ENCODE measurements at regions not wholly inside any gene's neighbourhood (a gene's known extent, or its start where the extent isn't known, plus 50 kb on each side); places are given as distances from the start of the nearest gene placed in this dataset.

DNA sequence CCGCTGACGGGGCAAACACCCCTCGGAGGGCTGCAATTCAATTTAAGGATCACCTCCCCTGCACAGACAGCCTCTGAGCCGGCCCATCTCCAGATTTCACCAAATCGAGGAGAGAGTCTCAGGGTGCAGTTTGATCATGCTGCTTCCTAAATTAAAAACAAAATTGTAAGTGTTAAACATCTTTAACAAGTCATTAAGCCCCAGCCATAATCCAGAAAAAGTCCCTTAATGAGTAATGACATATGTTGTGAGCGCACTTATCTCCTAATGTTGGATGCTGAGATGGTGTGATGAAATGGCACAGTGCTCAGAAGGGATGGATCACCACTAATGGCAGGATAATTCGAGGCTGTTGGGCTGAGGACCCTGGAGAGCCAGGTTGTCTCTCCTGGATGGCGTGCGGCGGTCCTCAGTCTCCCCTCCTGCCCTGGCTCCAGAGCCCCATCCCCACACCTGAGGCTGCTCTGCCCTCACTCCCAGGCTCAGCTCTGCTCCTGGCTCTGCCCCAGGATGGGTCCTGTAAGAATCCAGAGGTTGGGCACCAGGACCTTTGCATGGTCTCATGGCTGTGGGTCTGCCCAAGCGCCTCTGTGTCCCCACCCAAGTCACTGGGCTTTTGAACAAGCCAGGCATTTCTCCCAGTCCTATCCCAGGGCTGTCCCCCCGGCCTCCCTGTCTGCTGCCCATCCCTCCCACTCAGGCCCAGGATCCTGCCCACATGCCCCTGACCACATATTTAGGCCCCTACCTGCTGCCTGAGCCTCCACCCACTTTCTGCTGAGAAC is 224.4 kb upstream of the POU3F1 start:
- Mint-ChIP-seq H3K27me3 (ENCODE audit: insufficient read depth, low read depth, poor library complexity) (peaks cover 9% of the 10 kb centered on the region), H3K9me3 (peaks cover 11% of the 10 kb centered on the region), H3K4me3 (peak overlapping the region; percentile 43; the same call in 2 of the 3 replicates), H3K36me3 (ENCODE audit: low read depth) (peaks cover 9% of the 10 kb centered on the region; the same call in 1 of the 3 replicates), H3K27ac (peak overlapping the region; percentile 99), H3K4me1 (peaks cover 69% of the 10 kb centered on the region)
- H3K9me2 ChIP-seq (ENCODE audit: insufficient read depth), result peaks cover 3% of the 10 kb centered on the region
- H3K27me3 ChIP-seq (ENCODE audit: insufficient read depth), result no peaks in the 10 kb centered on the region
- H3K4me2 ChIP-seq, result peak overlapping the region; percentile 11
- TF ChIP-seq, protein P1, sequence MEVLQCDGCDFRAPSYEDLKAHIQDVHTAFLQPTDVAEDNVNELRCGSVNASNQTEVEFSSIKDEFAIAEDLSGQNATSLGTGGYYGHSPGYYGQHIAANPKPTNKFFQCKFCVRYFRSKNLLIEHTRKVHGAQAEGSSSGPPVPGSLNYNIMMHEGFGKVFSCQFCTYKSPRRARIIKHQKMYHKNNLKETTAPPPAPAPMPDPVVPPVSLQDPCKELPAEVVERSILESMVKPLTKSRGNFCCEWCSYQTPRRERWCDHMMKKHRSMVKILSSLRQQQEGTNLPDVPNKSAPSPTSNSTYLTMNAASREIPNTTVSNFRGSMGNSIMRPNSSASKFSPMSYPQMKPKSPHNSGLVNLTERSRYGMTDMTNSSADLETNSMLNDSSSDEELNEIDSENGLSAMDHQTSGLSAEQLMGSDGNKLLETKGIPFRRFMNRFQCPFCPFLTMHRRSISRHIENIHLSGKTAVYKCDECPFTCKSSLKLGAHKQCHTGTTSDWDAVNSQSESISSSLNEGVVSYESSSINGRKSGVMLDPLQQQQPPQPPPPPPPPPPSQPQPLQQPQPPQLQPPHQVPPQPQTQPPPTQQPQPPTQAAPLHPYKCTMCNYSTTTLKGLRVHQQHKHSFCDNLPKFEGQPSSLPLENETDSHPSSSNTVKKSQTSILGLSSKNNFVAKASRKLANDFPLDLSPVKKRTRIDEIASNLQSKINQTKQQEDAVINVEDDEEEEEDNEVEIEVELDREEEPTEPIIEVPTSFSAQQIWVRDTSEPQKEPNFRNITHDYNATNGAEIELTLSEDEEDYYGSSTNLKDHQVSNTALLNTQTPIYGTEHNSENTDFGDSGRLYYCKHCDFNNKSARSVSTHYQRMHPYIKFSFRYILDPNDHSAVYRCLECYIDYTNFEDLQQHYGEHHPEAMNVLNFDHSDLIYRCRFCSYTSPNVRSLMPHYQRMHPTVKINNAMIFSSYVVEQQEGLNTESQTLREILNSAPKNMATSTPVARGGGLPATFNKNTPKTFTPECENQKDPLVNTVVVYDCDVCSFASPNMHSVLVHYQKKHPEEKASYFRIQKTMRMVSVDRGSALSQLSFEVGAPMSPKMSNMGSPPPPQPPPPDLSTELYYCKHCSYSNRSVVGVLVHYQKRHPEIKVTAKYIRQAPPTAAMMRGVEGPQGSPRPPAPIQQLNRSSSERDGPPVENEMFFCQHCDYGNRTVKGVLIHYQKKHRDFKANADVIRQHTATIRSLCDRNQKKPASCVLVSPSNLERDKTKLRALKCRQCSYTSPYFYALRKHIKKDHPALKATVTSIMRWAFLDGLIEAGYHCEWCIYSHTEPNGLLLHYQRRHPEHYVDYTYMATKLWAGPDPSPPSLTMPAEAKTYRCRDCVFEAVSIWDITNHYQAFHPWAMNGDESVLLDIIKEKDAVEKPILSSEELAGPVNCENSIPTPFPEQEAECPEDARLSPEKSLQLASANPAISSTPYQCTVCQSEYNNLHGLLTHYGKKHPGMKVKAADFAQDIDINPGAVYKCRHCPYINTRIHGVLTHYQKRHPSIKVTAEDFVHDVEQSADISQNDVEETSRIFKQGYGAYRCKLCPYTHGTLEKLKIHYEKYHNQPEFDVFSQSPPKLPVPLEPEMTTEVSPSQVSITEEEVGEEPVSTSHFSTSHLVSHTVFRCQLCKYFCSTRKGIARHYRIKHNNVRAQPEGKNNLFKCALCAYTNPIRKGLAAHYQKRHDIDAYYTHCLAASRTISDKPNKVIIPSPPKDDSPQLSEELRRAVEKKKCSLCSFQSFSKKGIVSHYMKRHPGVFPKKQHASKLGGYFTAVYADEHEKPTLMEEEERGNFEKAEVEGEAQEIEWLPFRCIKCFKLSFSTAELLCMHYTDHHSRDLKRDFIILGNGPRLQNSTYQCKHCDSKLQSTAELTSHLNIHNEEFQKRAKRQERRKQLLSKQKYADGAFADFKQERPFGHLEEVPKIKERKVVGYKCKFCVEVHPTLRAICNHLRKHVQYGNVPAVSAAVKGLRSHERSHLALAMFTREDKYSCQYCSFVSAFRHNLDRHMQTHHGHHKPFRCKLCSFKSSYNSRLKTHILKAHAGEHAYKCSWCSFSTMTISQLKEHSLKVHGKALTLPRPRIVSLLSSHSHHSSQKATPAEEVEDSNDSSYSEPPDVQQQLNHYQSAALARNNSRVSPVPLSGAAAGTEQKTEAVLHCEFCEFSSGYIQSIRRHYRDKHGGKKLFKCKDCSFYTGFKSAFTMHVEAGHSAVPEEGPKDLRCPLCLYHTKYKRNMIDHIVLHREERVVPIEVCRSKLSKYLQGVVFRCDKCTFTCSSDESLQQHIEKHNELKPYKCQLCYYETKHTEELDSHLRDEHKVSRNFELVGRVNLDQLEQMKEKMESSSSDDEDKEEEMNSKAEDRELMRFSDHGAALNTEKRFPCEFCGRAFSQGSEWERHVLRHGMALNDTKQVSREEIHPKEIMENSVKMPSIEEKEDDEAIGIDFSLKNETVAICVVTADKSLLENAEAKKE (CRISPR knock-in tag; IDR thresholded peaks at IDR 0.05), result no peak
- TF ChIP-seq ZNF331 (CRISPR knock-in tag; IDR thresholded peaks at IDR 0.05; ENCODE audit: low read depth) (no peak), POLR2AphosphoS5 (IDR thresholded peaks at IDR 0.05; ENCODE audit: low read depth) (0 out of 2 replicates have a peak, but pooled peaks have one; percentile 3), CREB1 (CRISPR knock-in tag; IDR thresholded peaks at IDR 0.05; ENCODE audit: low read depth) (no peak)
- H4K20me1 ChIP-seq (replicated peaks; ENCODE audit: insufficient read depth), result no peaks in the 10 kb centered on the region
- peak overlapping the region; percentile 81 for H3K27ac ChIP-seq (ENCODE audit: low read depth)
- H3F3A ChIP-seq (replicated peaks; ENCODE audit: low read depth), result peaks cover 26% of the 10 kb centered on the region
- H3K36me3 ChIP-seq (ENCODE audit: insufficient read depth), result no peaks in the 10 kb centered on the region
- no peak overlapping the region for H3K4me3 ChIP-seq
- ATAC-seq (no peak; the same call in 1 of the 3 replicates), DNase-seq (ENCODE audit: low spot score) (no peak)
- no peaks in the 10 kb centered on the region for H3K79me2 ChIP-seq (replicated peaks; ENCODE audit: insufficient read depth)
- 0 out of 2 replicates have a peak overlapping the region, but pooled peaks have one; percentile 5 for H2AFZ ChIP-seq
- peaks cover 44% of the 10 kb centered on the region for H3K4me1 ChIP-seq (ENCODE audit: insufficient read depth)

Data from GM23338 (cell line).